BLaER1 (cell line): ENCODE measurements at regions not wholly inside any gene's neighbourhood (a gene's known extent, or its start where the extent isn't known, plus 50 kb on each side); places are given as distances from the start of the nearest gene placed in this dataset.

Experiments used
- H3K27ac ChIP-seq: shearing (Covaris generic); formaldehyde crosslinking; 2 replicates; pipeline ENCODE4 v1.8.1; 2022
- H3K27me3 ChIP-seq: shearing (Covaris generic); formaldehyde crosslinking; 2 replicates; pipeline ENCODE4 v1.8.1; 2022
- H3K36me3 ChIP-seq: shearing (Covaris generic); formaldehyde crosslinking; 2 replicates; pipeline ENCODE4 v1.8.1; 2022
- H3K4me1 ChIP-seq: shearing (Covaris generic); formaldehyde crosslinking; 2 replicates; pipeline ENCODE4 v1.8.1; 2022
- H3K4me2 ChIP-seq: shearing (Covaris generic); formaldehyde crosslinking; 2 replicates; pipeline ENCODE4 v1.8.1; 2022
- H3K4me3 ChIP-seq: shearing (Covaris generic); formaldehyde crosslinking; 2 replicates; pipeline ENCODE4 v1.8.1; 2022
- H3K9ac ChIP-seq: shearing (Covaris generic); formaldehyde crosslinking; 2 replicates; pipeline ENCODE4 v1.8.1; 2022
- H3K9me3 ChIP-seq: shearing (Covaris generic); formaldehyde crosslinking; 2 replicates; pipeline ENCODE4 v1.8.1; 2022
- H4K20me1 ChIP-seq: shearing (Covaris generic); formaldehyde crosslinking; 2 replicates; pipeline ENCODE4 v1.8.1; 2022
- Cebpa-rat ChIP-seq: shearing (Covaris generic); IDR thresholded peaks from 2 replicates; pipeline ENCODE4 v1.8.1; 2022

- Histone ChIP-seq H3K36me3 (no peaks in the 10 kb centered on the region), H4K20me1 (no peaks in the 10 kb centered on the region), H3K27ac (no peak overlapping the region), H3K4me3 (no peak overlapping the region), H3K9me3 (no peaks in the 10 kb centered on the region), H3K9ac (no peak overlapping the region), H3K4me2 (no peak overlapping the region), H3K27me3 (no peaks in the 10 kb centered on the region), H3K4me1 (peaks cover 31% of the 10 kb centered on the region)
- no peak for TF ChIP-seq Cebpa-rat
Measured at GRCh38 chr5:3854188-3854821, 258.7 kb downstream of the IRX1 start.

- Histone ChIP-seq H3K4me1 (peaks cover 49% of the 10 kb centered on the region), H3K36me3 (no peaks in the 10 kb centered on the region), H3K4me2 (0 out of 2 replicates have a peak overlapping the region, but pooled peaks have one; percentile 18), H3K9me3 (no peaks in the 10 kb centered on the region), H3K4me3 (no peak overlapping the region), H3K27ac (peak overlapping the region; percentile 61), H3K9ac (no peak overlapping the region), H3K27me3 (no peaks in the 10 kb centered on the region), H4K20me1 (no peaks in the 10 kb centered on the region)
- no peak for TF ChIP-seq Cebpa-rat
Measured at GRCh38 chr5:3856036-3856435, 260.4 kb downstream of the IRX1 start.

GRCh38 chr5:3858524-3858923, 262.9 kb downstream of the IRX1 start:
- Histone ChIP-seq H3K9me3 (peaks cover 17% of the 10 kb centered on the region), H3K9ac (peak overlapping the region; percentile 77), H3K27ac (peak overlapping the region; percentile 95), H3K4me1 (peaks cover 56% of the 10 kb centered on the region), H3K4me2 (peak overlapping the region; percentile 94), H3K4me3 (peak overlapping the region; percentile 54), H3K27me3 (no peaks in the 10 kb centered on the region), H4K20me1 (no peaks in the 10 kb centered on the region), H3K36me3 (peaks cover 5% of the 10 kb centered on the region; the same call in 1 of the 2 replicates)
- no peak for TF ChIP-seq Cebpa-rat

GRCh38 chr5:3862906-3863305, 267.3 kb downstream of the IRX1 start:
- H3K4me2 ChIP-seq, result no peak overlapping the region
- no peaks in the 10 kb centered on the region for H4K20me1 ChIP-seq
- TF ChIP-seq Cebpa-rat, result no peak

GRCh38 chr5:3875144-3875543, 279.5 kb downstream of the IRX1 start:
- Histone ChIP-seq H3K4me3 (no peak overlapping the region), H4K20me1 (no peaks in the 10 kb centered on the region), H3K36me3 (no peaks in the 10 kb centered on the region), H3K4me2 (no peak overlapping the region), H3K27ac (no peak overlapping the region), H3K9ac (no peak overlapping the region), H3K9me3 (peaks cover 33% of the 10 kb centered on the region), H3K4me1 (peaks cover 9% of the 10 kb centered on the region), H3K27me3 (no peaks in the 10 kb centered on the region)
- TF ChIP-seq Cebpa-rat, result no peak

More at GRCh38 chr5:3862906-3863305, 267.3 kb downstream of the IRX1 start:
- peaks cover 39% of the 10 kb centered on the region for H3K4me1 ChIP-seq
- H3K36me3 ChIP-seq, result peaks cover 5% of the 10 kb centered on the region; the same call in 1 of the 2 replicates
- H3K9ac ChIP-seq, result no peak overlapping the region
- no peak overlapping the region for H3K4me3 ChIP-seq
- H3K27ac ChIP-seq, result no peak overlapping the region
- H3K27me3 ChIP-seq, result no peaks in the 10 kb centered on the region
- peaks cover 37% of the 10 kb centered on the region for H3K9me3 ChIP-seq

- no peaks in the 10 kb centered on the region for H3K36me3 ChIP-seq
- TF ChIP-seq Cebpa-rat, result no peak
- H3K4me1 ChIP-seq, result peaks cover 41% of the 10 kb centered on the region
- no peak overlapping the region for H3K4me2 ChIP-seq
- no peak overlapping the region for H3K27ac ChIP-seq
- no peak overlapping the region for H3K9ac ChIP-seq
- no peaks in the 10 kb centered on the region for H3K27me3 ChIP-seq
- H4K20me1 ChIP-seq, result no peaks in the 10 kb centered on the region
- H3K9me3 ChIP-seq, result peaks cover 20% of the 10 kb centered on the region
- H3K4me3 ChIP-seq, result no peak overlapping the region
Measured at GRCh38 chr5:3878267-3878666, 282.6 kb downstream of the IRX1 start.

GRCh38 chr5:3883040-3883439, 287.4 kb downstream of the IRX1 start:
- Histone ChIP-seq H3K4me3 (no peak overlapping the region), H3K9ac (no peak overlapping the region; the same call in 1 of the 2 replicates), H3K4me1 (peaks cover 88% of the 10 kb centered on the region), H3K27me3 (no peaks in the 10 kb centered on the region), H3K36me3 (no peaks in the 10 kb centered on the region), H3K4me2 (peak overlapping the region; percentile 73), H3K27ac (peak overlapping the region; percentile 40; the same call in 1 of the 2 replicates), H4K20me1 (no peaks in the 10 kb centered on the region), H3K9me3 (no peaks in the 10 kb centered on the region)
- TF ChIP-seq Cebpa-rat, result no peak

- Histone ChIP-seq H3K27me3 (no peaks in the 10 kb centered on the region), H3K9me3 (peaks cover 2% of the 10 kb centered on the region; the same call in 1 of the 2 replicates), H3K27ac (peak overlapping the region; percentile 93), H3K4me1 (peaks cover 100% of the 10 kb centered on the region), H3K4me3 (peak overlapping the region; percentile 24; the same call in 1 of the 2 replicates), H3K36me3 (no peaks in the 10 kb centered on the region), H3K9ac (peak overlapping the region; percentile 68; the same call in 1 of the 2 replicates), H4K20me1 (no peaks in the 10 kb centered on the region), H3K4me2 (peak overlapping the region; percentile 84)
- no peak for TF ChIP-seq Cebpa-rat
Measured at GRCh38 chr5:3886524-3887451, 291.2 kb downstream of the IRX1 start.

GRCh38 chr5:3888310-3888709, 292.7 kb downstream of the IRX1 start:
- Histone ChIP-seq H3K4me1 (peaks cover 88% of the 10 kb centered on the region), H4K20me1 (no peaks in the 10 kb centered on the region), H3K9me3 (peaks cover 6% of the 10 kb centered on the region; the same call in 1 of the 2 replicates), H3K9ac (no peak overlapping the region), H3K27me3 (no peaks in the 10 kb centered on the region), H3K4me2 (peak overlapping the region; percentile 68), H3K27ac (peak overlapping the region; percentile 77; the same call in 1 of the 2 replicates), H3K4me3 (no peak overlapping the region), H3K36me3 (no peaks in the 10 kb centered on the region)
- TF ChIP-seq Cebpa-rat, result no peak
